Activated naive CD4-positive, alpha-beta T cell (primary cell): ENCODE measurements at regions not wholly inside any gene's neighbourhood (a gene's known extent, or its start where the extent isn't known, plus 50 kb on each side); places are given as distances from the start of the nearest gene placed in this dataset.

Experiments used
- DNase-seq, 4 experiments: peaks; one replicate each; lab custom pipeline; 2025; lab: John Stamatoyannopoulos, UW

DNA sequence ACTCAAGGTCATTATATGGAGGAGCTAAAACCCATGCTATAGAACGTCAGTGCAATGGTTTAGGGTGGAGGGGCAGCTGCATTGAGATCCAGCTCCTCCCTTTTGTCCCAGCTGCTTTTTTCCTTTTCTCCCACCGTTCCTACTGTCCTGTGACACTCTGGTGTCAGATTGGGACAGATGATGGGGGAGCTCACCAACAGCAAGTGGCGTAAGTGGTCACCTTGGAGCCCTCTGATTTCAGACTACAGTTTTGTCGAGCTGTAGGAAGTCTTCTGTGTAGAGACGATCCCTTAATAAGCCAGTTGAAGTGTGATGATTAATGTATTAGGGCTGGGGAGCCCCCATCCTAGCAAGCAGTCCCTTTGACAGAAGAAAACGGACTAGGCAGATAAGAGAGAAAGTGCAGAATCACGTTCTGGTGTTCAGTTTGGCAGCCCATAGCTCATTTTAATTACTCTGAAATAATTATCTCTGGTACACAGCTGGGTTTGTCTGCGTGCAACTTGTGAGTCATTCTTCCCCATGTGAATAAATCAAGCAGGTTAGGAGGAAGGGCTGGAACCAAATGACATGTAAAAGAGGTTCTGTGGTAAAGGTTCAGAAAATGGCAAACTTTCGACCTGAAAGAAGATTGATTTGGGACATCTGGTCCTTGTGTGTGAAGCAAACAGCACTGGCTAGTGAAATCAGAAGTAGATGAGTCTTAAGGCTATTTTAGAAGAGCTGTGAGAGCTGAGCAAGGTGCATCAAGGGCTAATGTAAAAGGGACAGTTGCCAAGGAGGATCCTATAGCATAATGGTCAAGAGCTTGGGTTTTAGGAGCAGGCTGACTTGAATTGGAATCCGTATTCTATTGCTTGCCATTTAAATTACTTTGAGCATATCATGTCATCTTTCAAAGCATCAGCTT, 241.4 kb downstream of the EDEM1 start:
- no peak for DNase-seq

GRCh38 chr3:5429517-5429890, 242.0 kb downstream of the EDEM1 start:
- DNase-seq = no peak

- no peak for DNase-seq
These were observed 243.2 kb downstream of the EDEM1 start for GRCh38 chr3:5430701-5431100.

DNA sequence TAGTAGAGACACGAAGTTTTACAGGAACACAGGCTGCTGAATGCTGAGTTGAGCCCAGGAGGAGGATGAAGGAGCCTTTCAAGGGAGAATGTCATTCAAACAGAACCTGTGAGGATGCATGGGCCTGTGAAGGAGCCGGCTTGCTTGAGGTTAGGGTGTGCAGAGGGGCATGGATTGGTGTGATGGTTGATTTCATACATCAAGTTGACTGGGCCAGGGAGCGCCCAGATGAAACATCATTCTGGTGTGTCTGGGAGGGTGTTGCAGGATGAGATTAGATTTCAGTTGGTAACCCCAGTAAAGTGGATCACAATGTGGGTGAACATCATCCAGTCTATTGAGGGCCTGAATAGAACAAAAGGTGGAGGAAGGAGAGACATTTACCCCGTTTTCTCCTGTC, 243.6 kb downstream of the EDEM1 start:
- no peak for DNase-seq

DNA sequence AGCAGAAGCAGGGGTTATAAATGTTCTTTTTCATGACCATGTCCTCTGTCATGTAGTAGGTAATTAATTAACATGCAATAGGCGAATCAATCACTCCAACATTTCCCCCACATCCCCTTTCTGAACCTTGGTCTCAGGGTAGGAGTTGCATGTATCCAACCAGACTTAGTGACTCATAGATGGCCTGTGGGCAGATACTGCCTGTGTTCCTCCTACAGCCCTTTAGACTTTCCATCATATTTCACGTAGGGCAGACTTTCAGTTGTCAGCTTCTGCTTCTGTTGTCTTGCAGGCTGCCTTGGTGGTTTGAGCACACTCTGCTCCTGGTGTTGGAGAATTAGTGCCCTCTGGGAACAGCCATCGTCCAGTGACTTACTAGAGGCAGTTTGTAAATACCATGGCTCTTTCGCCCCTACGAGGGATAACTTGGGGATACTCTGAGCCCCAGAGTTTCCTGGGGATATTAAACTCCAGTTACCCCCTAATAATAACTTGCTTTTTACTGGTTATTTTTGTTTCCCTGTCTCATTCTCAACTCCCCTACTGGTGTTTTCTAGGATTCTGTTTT, 244.4 kb downstream of the EDEM1 start:
- DNase-seq = no peak

DNA sequence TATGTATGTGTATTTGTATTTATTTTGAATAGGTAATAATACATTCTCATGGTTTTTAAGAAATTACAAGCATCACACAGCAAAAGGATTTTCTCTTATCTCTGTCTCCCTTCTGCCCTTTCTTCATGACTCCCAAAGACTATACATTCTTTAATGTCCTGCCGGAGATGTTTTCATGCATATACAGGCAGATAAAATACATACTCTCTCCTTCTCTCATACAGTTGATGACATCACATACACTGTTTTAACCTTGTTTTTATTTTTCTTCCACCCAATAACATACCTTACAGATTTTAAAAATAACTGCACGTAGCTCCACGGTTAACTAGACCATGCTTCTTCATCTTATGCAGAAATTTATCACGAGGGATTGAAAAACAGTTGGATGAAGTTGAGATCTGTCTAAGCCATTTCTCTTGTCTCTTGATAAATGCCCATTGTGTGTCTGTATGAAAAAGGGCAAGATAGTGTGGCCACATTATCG, 249.8 kb downstream of the EDEM1 start:
- no peak for DNase-seq

- no peak for DNase-seq
These were observed 250.3 kb downstream of the EDEM1 start for GRCh38 chr3:5437783-5438323.

DNA sequence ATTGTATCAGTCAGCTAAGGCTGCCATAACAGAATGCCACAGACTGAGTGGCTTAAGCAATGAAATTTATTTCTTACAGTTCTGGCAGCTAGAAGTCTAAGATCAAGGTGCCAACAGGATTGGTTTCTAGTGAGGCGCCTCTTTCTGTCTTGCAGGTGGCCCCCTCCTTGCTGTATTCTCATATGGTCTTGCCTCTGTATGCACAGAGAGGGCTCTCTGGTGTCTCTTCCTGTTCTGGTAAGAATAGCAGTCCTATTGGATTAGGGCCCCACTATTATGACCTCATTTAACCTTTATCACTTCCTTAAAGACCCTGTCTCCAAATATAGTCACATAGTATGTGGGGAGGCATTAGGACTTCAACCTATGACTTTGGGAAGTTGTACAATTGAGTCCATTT, 253.9 kb downstream of the EDEM1 start:
- DNase-seq = no peak

- DNase-seq = no peak
These were observed 254.7 kb downstream of the EDEM1 start for GRCh38 chr3:5442106-5442785.

GRCh38 chr3:5442786-5443138, 255.3 kb downstream of the EDEM1 start:
- no peak for DNase-seq

DNA sequence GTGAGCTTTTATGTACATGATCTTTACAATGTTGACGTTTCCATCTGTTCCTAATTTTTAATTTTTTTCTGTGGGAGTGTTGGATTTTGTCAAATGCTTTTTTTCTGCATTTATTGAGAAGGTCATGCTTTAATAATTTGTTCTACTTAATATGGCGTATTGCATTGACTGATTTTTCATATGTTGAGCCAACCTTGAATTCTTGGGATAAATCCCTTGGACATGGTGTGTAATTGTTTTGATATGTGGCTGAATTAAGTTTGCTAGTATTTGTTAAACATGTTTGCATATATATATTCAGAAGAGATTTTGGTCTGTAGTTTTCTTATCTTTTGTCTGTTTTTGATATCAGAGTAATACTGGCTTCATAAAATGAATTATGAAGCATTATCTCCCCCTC, 256.7 kb downstream of the EDEM1 start:
- DNase-seq = no peak

- DNase-seq = no peak
These were observed 258.2 kb downstream of the EDEM1 start for GRCh38 chr3:5445676-5446201.

DNA sequence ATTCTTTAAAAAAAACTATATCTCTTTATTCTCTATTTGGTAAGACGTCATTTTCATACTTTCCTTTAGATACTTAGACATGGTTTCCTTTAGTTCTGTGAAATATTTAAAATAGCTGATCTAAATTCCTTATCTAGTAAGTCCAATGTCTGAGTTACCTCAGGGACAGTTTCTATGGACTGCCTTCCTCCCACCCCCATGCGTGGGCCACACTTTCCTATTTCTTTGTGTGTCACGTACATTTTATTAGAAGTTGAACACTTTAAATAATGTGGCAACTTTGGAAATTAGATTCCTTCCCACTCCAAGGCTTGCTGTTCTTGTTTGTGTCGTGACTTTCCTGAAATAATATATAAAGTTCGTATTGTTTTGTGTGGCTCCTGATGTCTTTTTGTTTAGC, 260.7 kb downstream of the EDEM1 start:
- DNase-seq = no peak

GRCh38 chr3:5448816-5449215, 261.3 kb downstream of the EDEM1 start:
- no peak for DNase-seq

DNA sequence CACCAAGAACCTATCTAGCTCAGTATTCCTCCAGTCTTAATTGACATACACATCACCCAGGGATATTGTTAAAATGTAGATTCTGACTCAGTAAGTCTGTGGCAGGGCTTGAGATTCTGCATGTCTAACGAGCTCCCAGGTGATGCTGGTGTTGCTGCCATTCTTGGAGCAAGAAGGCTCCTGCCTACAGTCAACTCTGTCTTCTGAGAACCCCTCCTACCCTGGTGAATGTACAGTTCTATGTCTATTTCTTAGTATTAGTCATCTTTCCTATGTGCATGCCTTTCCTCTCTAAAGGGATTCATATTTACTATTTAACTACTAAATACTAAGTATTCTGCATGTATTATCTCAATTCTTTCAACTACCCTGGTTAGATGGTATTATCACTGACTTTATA, 268.7 kb downstream of the EDEM1 start:
- DNase-seq = no peak

DNA sequence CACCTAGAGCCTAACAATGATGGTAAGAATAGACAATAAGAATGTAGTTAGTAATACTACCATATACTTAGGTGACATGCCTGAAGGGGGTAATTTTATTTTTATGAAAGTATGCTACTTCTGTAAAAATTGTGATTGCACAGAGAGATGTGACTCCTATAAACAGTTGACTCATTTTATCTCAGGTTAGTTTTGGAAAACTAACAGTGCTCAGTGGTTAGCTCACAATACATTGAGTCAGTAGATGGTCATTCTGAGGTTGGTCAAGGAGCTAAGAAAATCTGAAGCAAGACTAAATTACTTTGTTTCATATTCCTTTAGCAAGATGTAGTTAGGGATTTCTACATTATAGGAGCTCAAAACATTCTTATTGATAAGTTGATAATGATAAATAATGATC, 271.0 kb downstream of the EDEM1 start:
- DNase-seq = no peak

- DNase-seq = no peak
These were observed 274.6 kb downstream of the EDEM1 start for GRCh38 chr3:5462086-5462485.

GRCh38 chr3:5463991-5464390, 276.5 kb downstream of the EDEM1 start:
- no peak for DNase-seq

DNA sequence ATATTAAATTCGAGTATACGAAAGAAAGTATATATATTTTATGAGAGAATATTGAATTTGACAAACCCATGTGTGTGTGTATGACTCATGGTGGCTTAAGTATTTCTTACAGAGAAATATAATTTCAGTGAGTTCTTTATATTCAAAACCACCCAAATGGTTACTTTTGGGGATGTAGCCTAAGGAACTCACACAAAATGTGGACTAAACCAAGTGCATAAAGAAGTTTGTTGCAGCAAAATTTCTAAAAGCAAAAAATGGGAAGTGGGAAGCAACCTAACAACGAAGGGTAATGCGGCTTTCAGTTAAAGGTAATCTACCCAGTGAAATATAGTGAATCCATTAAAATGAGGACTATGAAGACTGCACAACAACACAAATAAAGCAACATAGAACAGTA, 277.1 kb downstream of the EDEM1 start:
- DNase-seq = no peak

- DNase-seq = no peak
These were observed 277.7 kb downstream of the EDEM1 start for GRCh38 chr3:5465183-5465582.

- no peak for DNase-seq
These were observed 278.6 kb downstream of the EDEM1 start for GRCh38 chr3:5466065-5466464.

DNA sequence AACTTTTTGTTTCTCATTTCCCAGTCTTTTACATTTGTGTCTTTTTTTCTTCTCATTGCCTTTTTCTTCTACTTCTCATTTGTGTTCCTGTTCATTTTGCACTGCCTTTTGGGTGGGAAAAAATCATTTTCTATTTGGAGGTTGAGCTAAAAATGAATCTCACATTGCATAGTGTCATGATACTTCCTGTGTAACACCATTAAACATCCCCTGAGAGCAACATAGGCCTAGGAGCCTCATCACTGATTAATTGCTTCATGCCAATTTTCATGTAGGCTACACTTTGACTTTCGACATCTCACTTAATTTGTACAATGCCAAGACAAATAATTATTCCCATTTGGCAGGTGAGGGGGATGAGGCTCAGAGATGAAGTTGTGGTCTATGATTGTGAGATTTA, 279.2 kb downstream of the EDEM1 start:
- DNase-seq = no peak

GRCh38 chr3:5473471-5473870, 286.0 kb downstream of the EDEM1 start:
- no peak for DNase-seq
